HG02642 (cell line): ENCODE measurements at regions not wholly inside any gene's neighbourhood (a gene's known extent, or its start where the extent isn't known, plus 50 kb on each side); places are given as distances from the start of the nearest gene placed in this dataset.
"Not testable (repeated sequence)": the region's sequence is repeated elsewhere in the genome, so short reads cannot be mapped to it uniquely, and the experiment has no call there.

Source experiments
- ATAC-seq: cut with Tn5 transposase; IDR thresholded peaks from one replicate; pipeline ENCODE4 v1.9.1; 2021; ENCODE audit warnings: mild to moderate bottlenecking; ENCODE audit not compliant: unreplicated experiment, poor library complexity

DNA sequence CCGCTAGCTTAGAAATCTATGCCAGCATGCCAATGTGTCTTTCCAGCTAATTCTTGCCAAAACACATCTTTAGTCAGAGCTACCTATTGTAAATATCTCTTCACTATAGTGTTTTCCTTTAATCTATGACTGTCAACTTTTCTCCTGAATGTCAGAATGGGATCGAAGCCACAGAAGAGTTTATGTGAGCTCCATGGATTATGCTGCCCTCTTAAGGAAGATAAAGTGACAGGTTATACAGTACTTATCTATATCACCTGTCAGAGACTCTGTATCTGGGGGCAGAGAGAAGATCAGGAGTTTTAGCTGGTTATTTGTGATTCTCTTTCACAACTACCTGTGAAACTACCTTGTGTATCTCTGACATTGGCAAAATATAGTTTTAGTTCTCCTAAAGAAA is 204.3 kb upstream of the SEL1L start:
- no peak for ATAC-seq

DNA sequence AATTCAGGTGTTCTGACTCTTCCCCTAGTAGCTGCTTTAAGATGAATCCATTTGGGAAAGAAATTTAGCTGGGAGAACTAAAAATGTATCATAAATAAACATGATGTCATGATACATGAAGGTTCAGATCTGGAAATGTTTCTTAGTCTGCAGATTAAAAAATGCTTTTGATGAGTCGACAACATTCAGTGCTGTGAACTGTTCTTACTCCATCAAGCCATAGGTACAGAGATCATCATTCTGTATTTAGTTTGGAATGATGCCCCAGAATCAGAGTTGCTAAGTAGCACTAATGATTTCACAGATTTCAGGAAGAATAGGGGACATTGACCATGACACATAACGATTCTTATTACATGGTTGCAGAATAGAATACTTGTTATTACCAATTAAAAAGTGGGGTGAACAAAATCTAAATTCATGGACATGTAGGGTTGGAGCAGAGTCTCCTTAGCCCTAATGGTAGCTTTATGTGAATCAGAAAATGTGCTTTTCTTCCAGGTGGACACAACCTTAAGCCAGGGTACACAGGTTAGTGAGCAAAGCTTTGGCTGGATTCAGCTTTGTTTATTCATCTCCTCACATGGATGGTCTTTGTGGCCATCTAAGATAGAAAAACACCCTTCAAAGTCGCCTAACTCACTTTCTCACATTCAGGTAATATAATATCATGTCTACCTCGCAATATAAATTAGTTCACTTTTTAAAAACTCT is 205.4 kb upstream of the SEL1L start:
- no peak for ATAC-seq

DNA sequence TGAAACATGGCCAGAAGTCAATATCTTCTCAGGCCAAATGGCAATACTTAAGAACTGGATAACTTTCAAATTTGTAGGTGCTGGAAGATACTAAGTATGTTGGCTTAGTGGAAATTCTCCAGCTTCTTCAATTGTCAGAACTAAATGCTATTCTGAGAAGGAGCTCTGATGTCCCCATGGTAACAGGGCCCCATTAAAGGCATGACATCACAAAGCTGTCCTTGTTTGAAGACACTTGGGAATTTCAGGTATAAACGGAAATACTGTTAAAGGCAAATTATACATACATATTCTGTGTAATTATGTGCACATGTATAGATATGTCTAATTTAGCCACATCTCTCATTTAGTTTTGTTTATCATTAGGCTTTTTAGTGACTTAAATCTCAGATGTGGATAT is 210.0 kb upstream of the SEL1L start:
- no peak for ATAC-seq

DNA sequence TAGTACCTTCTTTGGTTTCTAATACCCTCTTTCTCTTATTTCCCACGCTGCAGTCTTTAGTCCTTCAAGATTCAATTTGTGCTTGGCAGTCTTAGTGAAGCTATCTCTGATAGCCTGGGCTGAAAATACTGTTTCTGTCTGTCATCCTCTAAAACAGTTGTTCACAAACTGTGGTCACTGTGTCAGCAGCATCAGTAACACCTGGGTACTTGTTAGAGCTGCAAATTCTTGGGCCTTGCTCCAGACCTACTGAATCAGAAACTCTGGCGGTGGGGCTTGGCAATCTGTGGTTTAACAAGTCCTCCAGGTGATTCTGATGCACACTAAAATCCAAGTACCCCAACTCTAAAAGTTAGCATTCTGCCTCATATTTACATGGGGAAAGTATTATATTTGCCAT is 217.5 kb upstream of the SEL1L start:
- no peak for ATAC-seq

DNA sequence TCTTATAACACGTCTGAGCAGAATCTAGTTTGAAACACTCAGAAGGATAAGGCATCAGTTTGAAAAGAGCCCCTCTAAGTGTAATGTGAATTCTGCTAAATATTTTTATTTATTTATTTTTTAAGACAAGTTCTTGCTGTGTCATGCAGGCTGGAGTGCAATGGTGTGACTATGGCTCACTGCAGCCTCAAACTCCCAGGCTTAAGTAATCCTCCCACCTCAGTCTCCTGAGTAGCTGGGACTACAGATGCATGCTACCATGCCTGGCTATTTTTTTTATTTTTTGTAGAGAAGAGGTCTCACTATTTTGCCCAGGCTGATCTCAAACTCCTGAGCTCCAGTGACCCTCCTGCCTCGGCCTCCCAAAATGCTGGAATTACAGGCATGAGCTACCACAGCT is 225.9 kb upstream of the SEL1L start:
- ATAC-seq: no peak

DNA sequence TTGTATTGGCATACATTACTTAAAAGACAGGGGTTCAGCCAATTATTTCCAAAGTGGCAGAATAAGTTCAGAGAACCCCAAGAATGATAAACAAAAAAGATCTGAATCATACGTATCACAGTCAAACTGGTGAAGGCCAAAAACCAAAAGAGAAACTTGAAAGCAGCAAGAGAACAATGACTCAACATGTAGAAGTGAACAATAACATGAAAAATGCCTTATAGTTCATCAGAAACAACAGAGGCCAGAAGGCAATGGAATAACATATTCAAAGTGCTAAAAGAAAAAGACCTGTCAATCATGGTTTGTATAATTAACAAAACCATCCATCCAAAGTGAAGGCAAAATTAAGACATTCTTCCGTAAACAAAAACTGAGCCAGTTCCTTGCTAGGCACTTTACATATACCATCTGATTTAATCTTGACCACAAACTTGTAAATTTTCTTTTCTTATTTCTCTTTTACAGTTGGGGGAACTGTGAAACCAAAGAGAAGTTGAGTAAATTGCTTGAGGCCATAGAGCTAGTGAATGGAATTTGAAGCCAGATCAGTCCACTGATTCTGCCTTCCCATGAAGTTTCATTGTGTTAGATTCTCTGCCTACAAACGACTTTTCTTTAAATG is 232.1 kb upstream of the SEL1L start:
- ATAC-seq: no peak

DNA sequence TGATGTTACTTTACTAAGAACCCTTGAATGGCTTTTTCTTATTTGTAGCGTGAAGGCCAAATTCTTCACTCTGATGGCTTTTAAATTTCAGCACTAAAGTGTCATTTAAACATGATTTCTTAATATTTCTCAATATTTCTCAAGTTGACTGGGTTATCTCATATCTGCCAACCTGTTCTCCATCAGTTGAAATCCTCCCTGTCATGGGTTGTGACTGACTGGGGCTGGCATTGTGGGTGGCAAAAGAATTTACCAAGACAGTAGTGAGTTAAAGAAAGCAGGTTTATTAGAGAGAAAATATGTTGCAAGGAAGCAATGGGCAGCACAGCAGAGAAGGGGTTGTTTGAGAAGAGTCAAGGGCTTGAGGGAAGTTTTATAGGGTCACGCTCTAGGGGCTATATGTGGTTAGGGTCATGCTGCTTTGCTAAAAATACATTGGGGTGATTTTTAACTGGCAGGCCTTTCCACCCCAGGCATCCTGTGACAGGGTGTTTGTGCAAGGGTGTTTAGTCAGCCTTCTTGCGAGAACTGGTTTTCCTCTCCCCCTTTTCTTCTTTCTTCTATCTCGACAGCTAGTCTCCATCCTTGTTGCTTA is 232.8 kb upstream of the SEL1L start:
- ATAC-seq: no peak

DNA sequence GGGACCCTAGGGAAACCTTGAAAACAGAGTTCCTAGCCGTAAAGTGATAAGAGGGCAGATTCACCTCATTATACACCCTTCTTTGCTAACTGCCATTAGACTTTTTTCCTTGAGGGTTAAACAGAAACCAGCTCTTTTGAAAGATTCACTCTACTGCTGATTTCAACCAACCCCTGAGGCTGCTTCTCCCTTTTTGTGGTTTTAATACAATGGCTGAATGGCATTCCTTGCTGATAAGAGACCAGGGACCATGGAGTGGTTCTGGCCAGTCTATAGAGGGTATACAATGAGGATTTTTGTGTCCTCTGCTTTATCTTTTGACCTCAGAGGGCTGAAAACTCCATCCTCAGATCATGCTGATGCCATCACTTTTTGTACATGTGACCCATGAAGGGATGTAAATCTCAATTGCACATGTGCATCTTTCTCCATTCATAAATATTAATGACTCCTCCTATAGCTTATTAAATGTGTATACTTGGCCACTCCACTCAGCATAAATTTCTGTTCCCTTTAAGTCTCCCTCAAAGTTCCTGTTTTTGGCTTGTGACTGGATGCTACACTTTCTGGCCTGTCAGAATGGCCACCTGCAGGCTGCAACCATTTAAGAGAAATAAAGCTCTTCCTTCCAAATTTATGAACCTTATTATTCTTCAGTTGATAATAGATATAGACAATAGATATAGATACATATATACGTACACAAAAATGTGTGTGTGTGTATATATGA is 233.8 kb upstream of the SEL1L start:
- no peak for ATAC-seq

DNA sequence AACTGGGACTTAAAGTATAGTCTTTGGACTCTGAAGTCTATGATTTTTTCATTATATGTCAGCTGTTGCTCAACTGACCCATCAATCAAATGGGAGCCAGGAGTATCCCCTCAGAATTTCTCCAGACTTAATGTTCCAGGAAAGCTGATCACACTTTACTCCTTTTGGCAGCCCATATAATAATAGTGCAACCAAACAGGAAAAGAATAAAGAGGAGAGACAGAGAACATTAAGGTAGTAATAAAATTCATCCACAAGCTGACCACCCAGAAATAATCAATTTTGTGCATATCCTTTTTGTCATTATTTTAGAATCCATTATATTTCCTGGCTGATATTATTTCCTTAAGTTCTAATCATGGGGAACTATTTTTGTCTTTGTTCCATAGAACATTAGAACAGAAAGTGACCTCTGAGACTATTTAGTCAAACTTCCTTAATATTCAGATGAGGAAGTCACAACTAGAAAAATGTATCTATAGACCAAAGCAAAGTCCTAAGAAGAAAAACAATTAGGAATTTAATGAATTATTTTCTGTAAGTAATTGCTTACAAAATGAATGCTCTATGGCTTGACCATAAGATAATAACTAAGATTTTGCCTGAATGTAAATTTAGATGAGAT is 238.1 kb upstream of the SEL1L start:
- no peak for ATAC-seq

DNA sequence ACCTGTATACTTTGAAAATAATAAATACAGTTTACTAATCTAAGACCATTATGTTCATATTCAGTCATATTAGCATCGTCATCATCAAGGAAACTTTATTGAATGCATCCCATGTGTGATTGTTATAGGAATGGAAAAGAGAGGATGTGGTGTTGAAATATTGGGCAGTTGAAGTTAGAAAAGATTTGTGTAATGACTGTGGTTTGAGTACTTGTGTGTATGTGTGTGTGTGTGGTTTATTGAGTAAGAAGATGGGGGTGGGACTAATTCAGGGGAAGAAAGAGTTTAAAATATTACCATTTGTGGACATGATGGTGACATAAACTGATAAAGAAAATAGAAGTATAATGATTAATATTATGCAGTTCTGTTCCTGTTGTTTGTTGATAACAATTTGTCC is 238.7 kb upstream of the SEL1L start:
- no peak for ATAC-seq

DNA sequence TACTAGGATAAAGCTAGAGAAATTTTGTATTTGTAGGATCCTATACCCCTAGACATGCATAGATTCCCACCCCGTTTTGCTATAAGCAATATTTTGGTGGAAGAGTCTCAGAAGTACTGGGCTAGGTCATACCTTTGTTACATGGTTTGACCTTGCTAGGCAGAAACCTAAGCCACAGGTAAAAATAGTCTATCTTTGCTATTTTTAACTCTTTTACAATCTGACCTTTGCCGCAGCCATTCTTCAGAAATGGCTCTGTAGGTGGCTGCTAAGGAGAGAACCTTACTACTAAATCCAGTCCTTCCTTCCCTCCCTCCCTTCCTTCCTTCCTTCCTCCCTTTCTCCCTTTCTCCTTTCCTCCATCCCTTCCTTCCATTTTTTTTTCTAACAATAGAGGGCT is 242.9 kb upstream of the SEL1L start:
- no peak for ATAC-seq

DNA sequence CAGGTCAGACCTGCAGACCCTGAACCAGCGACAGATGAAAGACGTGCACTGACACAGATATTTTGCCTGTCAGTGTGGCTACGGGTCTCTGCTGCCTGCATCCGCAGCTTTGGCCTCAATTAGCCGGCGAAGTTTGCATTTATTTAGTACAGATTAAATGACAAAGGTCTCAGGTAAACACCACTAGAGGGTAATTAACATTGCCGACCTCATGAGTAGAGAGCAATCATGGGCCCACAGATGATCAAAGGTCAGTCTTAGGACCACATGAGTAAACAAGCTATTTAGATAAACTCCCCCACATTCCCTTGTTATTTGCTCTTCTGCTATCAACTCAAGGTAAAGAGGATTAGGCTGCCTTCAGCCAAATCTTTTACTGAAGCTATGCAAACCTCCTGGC is 248.1 kb upstream of the SEL1L start:
- ATAC-seq: not testable (repeated sequence)

DNA sequence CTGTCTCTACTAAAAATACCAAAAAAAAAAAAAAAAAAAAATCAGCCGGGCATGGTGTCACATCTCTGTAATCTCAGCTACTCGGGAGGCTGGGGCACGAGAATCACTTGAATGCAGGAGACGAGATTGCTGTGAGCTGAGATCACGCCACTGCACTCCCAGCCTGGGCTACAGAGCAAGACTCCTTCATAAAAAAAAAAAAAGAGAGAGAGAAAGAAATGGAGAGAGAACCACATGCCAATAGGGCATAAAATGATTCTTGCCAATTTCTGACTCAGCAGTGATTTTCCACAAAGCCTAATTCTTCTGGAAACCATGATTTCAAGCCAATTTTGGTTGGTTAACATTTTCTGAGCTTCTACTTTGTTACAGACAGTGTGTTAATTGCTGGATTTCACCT is 250.4 kb upstream of the SEL1L start:
- no peak for ATAC-seq

DNA sequence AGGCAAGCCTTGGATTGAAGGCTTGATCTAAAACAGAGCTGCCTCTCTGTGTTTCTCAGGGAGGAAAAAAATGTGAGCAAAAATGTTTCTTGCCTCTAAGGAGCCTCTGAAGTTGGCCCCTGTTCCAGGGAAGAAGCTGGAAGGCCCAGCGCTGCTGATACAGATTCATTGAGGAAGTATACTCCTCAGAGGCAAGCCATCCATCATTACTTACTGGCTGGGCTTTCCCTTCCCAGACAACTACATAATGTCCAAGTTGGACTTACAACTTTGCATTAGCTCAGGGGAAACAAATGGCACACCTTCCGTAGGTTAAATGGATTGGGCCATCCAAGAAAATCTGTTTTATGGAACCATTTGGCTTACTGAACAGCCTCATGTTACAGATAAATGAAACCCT is 263.7 kb upstream of the SEL1L start:
- ATAC-seq: no peak

DNA sequence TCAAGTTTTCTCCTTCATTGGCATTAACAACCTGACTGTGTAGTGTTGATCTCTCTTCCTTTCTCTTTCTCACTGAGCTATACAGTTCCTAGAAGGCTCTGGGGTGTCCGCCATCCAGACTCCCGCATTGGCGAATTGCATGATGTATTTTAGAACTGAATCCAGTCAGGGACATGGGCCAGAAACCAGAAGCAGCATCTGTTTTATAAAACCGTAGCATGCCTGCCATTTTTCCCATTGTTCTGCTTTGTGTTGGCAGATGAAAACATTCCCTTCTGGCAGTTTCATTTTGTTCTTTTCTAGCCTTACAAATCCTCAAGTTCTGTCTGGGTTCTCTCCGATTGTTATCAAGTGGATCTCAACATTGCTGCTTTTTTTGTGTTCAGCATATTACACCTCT is 268.3 kb upstream of the SEL1L start:
- no peak for ATAC-seq

DNA sequence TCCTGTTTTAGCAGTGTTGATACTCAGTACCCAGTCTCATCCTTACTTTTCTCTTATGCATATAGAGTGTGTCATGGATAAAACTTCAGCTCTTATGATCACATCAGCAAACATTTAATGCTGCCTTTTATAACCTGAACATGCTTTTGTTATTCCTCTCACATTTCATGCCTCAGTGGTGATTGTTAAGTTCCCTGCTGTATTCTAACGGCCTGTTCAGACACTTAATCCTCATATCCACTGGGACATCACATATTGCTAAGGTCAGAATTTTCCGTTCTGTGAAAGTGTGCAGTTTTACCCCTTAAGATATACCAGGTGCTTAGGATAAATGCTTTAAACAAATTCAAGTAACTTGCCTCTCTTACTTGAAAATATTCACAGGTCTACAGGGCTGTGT is 268.7 kb upstream of the SEL1L start:
- ATAC-seq: no peak

DNA sequence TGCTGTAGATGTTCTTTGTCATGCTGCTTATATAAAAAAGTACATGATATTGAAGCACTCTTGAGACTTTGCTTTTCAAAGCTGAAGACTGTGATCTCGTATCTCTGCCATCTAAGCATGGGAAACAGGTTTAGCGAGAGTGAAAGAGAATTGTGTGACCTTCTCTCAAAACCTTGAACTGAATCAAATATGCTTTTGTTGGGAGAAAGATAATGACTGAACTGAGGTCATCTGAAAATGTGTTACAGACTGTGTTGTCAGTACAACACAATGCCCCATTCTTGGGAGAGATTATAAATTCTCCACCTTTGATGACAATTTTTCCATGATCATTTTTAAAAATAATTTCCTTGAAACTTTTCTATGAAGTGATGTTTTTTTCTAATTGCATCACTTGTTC is 272.1 kb upstream of the SEL1L start:
- no peak for ATAC-seq

DNA sequence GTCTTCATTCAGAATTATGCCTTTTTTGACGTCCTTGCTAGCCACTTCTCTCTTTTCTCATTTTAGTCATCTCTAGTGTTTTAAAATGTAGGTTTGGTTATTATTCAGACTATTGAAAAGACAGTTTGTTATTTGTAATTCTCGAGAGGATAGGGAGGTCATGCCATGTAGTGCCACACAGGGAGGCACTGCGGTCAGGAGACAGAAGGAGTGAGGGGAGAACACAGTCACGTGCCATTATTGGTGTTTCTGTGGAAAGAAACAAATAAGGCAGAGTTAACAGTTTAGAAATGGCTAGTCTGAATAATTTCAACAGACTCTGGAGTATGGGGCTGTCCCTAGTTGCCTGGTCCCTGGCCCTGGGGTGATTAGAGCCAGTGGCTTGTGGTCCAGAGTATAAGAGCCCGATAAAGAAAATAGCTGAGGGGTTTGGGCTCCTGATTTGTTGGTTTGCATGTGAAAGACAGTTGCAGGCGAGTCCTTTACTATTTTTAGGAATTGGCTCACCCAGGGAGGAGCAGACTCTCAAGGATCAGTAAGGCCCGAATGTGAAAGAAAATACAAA is 278.1 kb upstream of the SEL1L start:
- ATAC-seq: no peak

DNA sequence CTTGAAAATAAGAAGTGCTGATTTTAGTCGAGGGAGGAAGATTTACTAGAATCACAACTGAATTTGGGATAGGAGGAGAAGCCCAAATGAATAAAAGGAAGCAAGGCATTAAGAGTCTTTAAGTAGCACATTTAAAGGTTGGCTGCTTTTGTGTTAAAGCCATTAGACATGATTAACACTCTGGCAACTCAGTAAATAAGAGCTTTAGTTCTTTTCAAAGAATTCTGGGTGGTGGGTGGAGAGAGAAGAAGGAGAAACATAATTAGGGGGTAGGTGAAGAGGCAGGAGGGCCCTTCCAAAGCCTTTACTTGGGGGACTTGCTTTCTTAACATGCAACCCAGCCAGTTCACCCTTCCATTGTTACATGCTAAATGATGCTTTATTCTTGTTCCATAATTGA is 284.6 kb upstream of the SEL1L start:
- no peak for ATAC-seq

DNA sequence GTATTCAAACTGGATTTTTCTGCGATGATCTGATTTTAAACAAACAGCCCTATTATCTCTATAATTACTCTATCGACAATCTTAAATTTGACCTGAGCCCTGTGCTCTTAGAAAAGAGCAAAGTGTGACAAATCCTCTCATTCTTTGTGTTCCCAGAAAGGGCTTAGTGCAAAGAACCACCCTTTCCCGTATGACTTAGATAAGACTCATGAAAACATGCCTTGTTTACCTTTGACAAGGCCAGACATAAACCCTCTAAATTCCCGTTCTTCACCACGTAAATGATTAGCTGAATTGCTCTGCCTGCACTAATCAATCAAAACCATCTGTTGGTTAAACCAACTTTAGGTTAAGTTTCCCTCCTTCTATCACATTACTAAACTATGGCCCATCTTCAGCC is 285.7 kb upstream of the SEL1L start:
- ATAC-seq: no peak

DNA sequence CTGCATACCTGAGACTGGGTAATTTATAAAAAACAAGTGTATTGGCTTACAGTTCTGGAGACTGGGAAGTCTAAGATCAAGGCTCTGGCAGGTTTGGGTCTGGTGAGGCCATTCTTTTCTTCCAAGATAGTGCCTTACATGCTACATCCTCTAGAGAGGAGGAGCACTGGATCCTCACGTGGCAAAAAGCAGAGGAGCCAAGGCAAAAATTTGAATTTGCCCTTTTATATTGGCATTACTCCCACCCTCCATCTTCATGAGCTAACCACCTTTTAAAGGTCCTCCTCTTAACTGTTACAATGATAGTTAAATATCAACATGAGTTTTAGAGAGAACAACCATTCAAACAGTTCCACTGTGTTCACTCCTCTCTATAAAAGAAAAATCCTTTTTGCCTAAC is 286.3 kb upstream of the SEL1L start:
- ATAC-seq: no peak
